ENCODE measurements at regions not wholly inside any gene's neighbourhood (a gene's known extent, or its start where the extent isn't known, plus 50 kb on each side); places are given as distances from the start of the nearest gene placed in this dataset.

GRCh38 chr15:72866182-72866581 lies 82.6 kb upstream of the ADPGK start:
- Histone ChIP-seq H3K9me3 (ENCODE audit: control insufficient read depth in 2 of 2, insufficient read depth in 1 of 2, low read depth in 1 of 2, low read length in 1 of 2) (no peaks in the 10 kb centered on the region), H3K4me3 (ENCODE audit: low read depth in 1 of 2, low read length in 2 of 2) (no peak overlapping the region), H3K27ac (ENCODE audit: low read depth in 2 of 2, low read length in 1 of 2) (no peak overlapping the region), H3K36me3 (ENCODE audit: control insufficient read depth in 2 of 2, insufficient read depth in 2 of 2, low read length in 1 of 2) (no peaks in the 10 kb centered on the region), H3K27me3 (ENCODE audit: control insufficient read depth in 1 of 2, insufficient read depth in 2 of 2, low read length in 2 of 2) (no peaks in the 10 kb centered on the region), H3K4me1 (ENCODE audit: control insufficient read depth in 2 of 2, insufficient read depth in 2 of 2, low read length in 1 of 2) (peaks cover 0 to 8% of the 10 kb centered on the region in 2 donors)

- Histone ChIP-seq H3K9me3 (ENCODE audit: control insufficient read depth in 2 of 2, insufficient read depth in 1 of 2, low read depth in 1 of 2, low read length in 1 of 2) (no peaks in the 10 kb centered on the region), H3K4me1 (ENCODE audit: control insufficient read depth in 2 of 2, insufficient read depth in 2 of 2, low read length in 1 of 2) (peaks cover 0 to 8% of the 10 kb centered on the region in 2 donors), H3K27ac (ENCODE audit: low read depth in 2 of 2, low read length in 1 of 2) (no peak overlapping the region), H3K4me3 (ENCODE audit: low read depth in 1 of 2, low read length in 2 of 2) (no peak overlapping the region), H3K27me3 (ENCODE audit: control insufficient read depth in 1 of 2, insufficient read depth in 2 of 2, low read length in 2 of 2) (no peaks in the 10 kb centered on the region), H3K36me3 (ENCODE audit: control insufficient read depth in 2 of 2, insufficient read depth in 2 of 2, low read length in 1 of 2) (no peaks in the 10 kb centered on the region)
- WGBS, 2 donors: 63 to 80% methylated on average over 5 of the region's 5 CpGs
Observed at GRCh38 chr15:72865486-72865885, 81.9 kb upstream of the ADPGK start.

- no peak overlapping the region for H3K4me3 ChIP-seq (ENCODE audit: low read depth in 1 of 2, low read length in 2 of 2)
- no peaks in the 10 kb centered on the region for H3K9me3 ChIP-seq (ENCODE audit: control insufficient read depth in 2 of 2, insufficient read depth in 1 of 2, low read depth in 1 of 2, low read length in 1 of 2)
- H3K27ac ChIP-seq (ENCODE audit: low read depth in 2 of 2, low read length in 1 of 2): no peak overlapping the region
- 81 to 90% methylated on average over 4 of the region's 4 CpGs for WGBS, 2 donors
- H3K36me3 ChIP-seq (ENCODE audit: control insufficient read depth in 2 of 2, insufficient read depth in 2 of 2, low read length in 1 of 2): no peaks in the 10 kb centered on the region
- H3K27me3 ChIP-seq (ENCODE audit: control insufficient read depth in 1 of 2, insufficient read depth in 2 of 2, low read length in 2 of 2): no peaks in the 10 kb centered on the region
- peaks cover 0 to 8% of the 10 kb centered on the region in 2 donors for H3K4me1 ChIP-seq (ENCODE audit: control insufficient read depth in 2 of 2, insufficient read depth in 2 of 2, low read length in 1 of 2)
Observed at GRCh38 chr15:72864681-72865080, 81.1 kb upstream of the ADPGK start.

- Histone ChIP-seq H3K4me3 (ENCODE audit: low read depth in 1 of 2, low read length in 2 of 2) (no peak overlapping the region), H3K36me3 (ENCODE audit: control insufficient read depth in 2 of 2, insufficient read depth in 2 of 2, low read length in 1 of 2) (no peaks in the 10 kb centered on the region), H3K4me1 (ENCODE audit: control insufficient read depth in 2 of 2, insufficient read depth in 2 of 2, low read length in 1 of 2) (peaks cover 0 to 5% of the 10 kb centered on the region in 2 donors), H3K27me3 (ENCODE audit: control insufficient read depth in 1 of 2, insufficient read depth in 2 of 2, low read length in 2 of 2) (no peaks in the 10 kb centered on the region), H3K9me3 (ENCODE audit: control insufficient read depth in 2 of 2, insufficient read depth in 1 of 2, low read depth in 1 of 2, low read length in 1 of 2) (no peaks in the 10 kb centered on the region), H3K27ac (ENCODE audit: low read depth in 2 of 2, low read length in 1 of 2) (no peak overlapping the region)
- WGBS, 2 donors: 96% methylated on average over 2 of the region's 2 CpGs
Observed at GRCh38 chr15:72861354-72861910, 77.9 kb upstream of the ADPGK start.

GRCh38 chr15:72859757-72860145 lies 76.2 kb upstream of the ADPGK start:
- 81 to 82% methylated on average over 9 of the region's 9 CpGs for WGBS, 2 donors
- no peak overlapping the region for H3K27ac ChIP-seq (ENCODE audit: low read depth in 2 of 2, low read length in 1 of 2)
- no peaks in the 10 kb centered on the region for H3K36me3 ChIP-seq (ENCODE audit: control insufficient read depth in 2 of 2, insufficient read depth in 2 of 2, low read length in 1 of 2)
- peaks cover 0 to 1% of the 10 kb centered on the region in 2 donors for H3K4me1 ChIP-seq (ENCODE audit: control insufficient read depth in 2 of 2, insufficient read depth in 2 of 2, low read length in 1 of 2)
- H3K27me3 ChIP-seq (ENCODE audit: control insufficient read depth in 1 of 2, insufficient read depth in 2 of 2, low read length in 2 of 2): no peaks in the 10 kb centered on the region
- H3K4me3 ChIP-seq (ENCODE audit: low read depth in 1 of 2, low read length in 2 of 2): no peak overlapping the region
- H3K9me3 ChIP-seq (ENCODE audit: control insufficient read depth in 2 of 2, insufficient read depth in 1 of 2, low read depth in 1 of 2, low read length in 1 of 2): no peaks in the 10 kb centered on the region

- Histone ChIP-seq H3K27me3 (ENCODE audit: control insufficient read depth in 1 of 2, insufficient read depth in 2 of 2, low read length in 2 of 2) (no peaks in the 10 kb centered on the region), H3K4me3 (ENCODE audit: low read depth in 1 of 2, low read length in 2 of 2) (no peak overlapping the region), H3K27ac (ENCODE audit: low read depth in 2 of 2, low read length in 1 of 2) (no peak overlapping the region), H3K36me3 (ENCODE audit: control insufficient read depth in 2 of 2, insufficient read depth in 2 of 2, low read length in 1 of 2) (no peaks in the 10 kb centered on the region), H3K4me1 (ENCODE audit: control insufficient read depth in 2 of 2, insufficient read depth in 2 of 2, low read length in 1 of 2) (no peaks in the 10 kb centered on the region), H3K9me3 (ENCODE audit: control insufficient read depth in 2 of 2, insufficient read depth in 1 of 2, low read depth in 1 of 2, low read length in 1 of 2) (no peaks in the 10 kb centered on the region)
- 72 to 82% methylated on average over 10 of the region's 10 CpGs for WGBS, 2 donors
Observed at GRCh38 chr15:72859017-72859756, 75.6 kb upstream of the ADPGK start.

GRCh38 chr15:72858205-72858604 lies 74.6 kb upstream of the ADPGK start:
- Histone ChIP-seq H3K4me1 (ENCODE audit: control insufficient read depth in 2 of 2, insufficient read depth in 2 of 2, low read length in 1 of 2) (no peaks in the 10 kb centered on the region), H3K4me3 (ENCODE audit: low read depth in 1 of 2, low read length in 2 of 2) (no peak overlapping the region), H3K9me3 (ENCODE audit: control insufficient read depth in 2 of 2, insufficient read depth in 1 of 2, low read depth in 1 of 2, low read length in 1 of 2) (no peaks in the 10 kb centered on the region), H3K27me3 (ENCODE audit: control insufficient read depth in 1 of 2, insufficient read depth in 2 of 2, low read length in 2 of 2) (no peaks in the 10 kb centered on the region), H3K36me3 (ENCODE audit: control insufficient read depth in 2 of 2, insufficient read depth in 2 of 2, low read length in 1 of 2) (no peaks in the 10 kb centered on the region), H3K27ac (ENCODE audit: low read depth in 2 of 2, low read length in 1 of 2) (no peak overlapping the region)
- 81 to 82% methylated on average over 2 of the region's 2 CpGs for WGBS, 2 donors

- 78 to 79% methylated on average over 9 of the region's 9 CpGs for WGBS, 2 donors
- no peak overlapping the region for H3K4me3 ChIP-seq (ENCODE audit: low read depth in 1 of 2, low read length in 2 of 2)
- no peaks in the 10 kb centered on the region for H3K9me3 ChIP-seq (ENCODE audit: control insufficient read depth in 2 of 2, insufficient read depth in 1 of 2, low read depth in 1 of 2, low read length in 1 of 2)
- H3K27me3 ChIP-seq (ENCODE audit: control insufficient read depth in 1 of 2, insufficient read depth in 2 of 2, low read length in 2 of 2): no peaks in the 10 kb centered on the region
- no peaks in the 10 kb centered on the region for H3K4me1 ChIP-seq (ENCODE audit: control insufficient read depth in 2 of 2, insufficient read depth in 2 of 2, low read length in 1 of 2)
- no peak overlapping the region for H3K27ac ChIP-seq (ENCODE audit: low read depth in 2 of 2, low read length in 1 of 2)
- H3K36me3 ChIP-seq (ENCODE audit: control insufficient read depth in 2 of 2, insufficient read depth in 2 of 2, low read length in 1 of 2): no peaks in the 10 kb centered on the region
Observed at GRCh38 chr15:72857331-72858063, 73.9 kb upstream of the ADPGK start.

- H3K36me3 ChIP-seq (ENCODE audit: control insufficient read depth in 2 of 2, insufficient read depth in 2 of 2, low read length in 1 of 2): no peaks in the 10 kb centered on the region
- H3K27ac ChIP-seq (ENCODE audit: low read depth in 2 of 2, low read length in 1 of 2): no peak overlapping the region
- H3K9me3 ChIP-seq (ENCODE audit: control insufficient read depth in 2 of 2, insufficient read depth in 1 of 2, low read depth in 1 of 2, low read length in 1 of 2): no peaks in the 10 kb centered on the region
- no peaks in the 10 kb centered on the region for H3K4me1 ChIP-seq (ENCODE audit: control insufficient read depth in 2 of 2, insufficient read depth in 2 of 2, low read length in 1 of 2)
- H3K4me3 ChIP-seq (ENCODE audit: low read depth in 1 of 2, low read length in 2 of 2): no peak overlapping the region
- H3K27me3 ChIP-seq (ENCODE audit: control insufficient read depth in 1 of 2, insufficient read depth in 2 of 2, low read length in 2 of 2): no peaks in the 10 kb centered on the region
- WGBS, 2 donors: 74 to 87% methylated on average over 5 of the region's 5 CpGs
Observed at GRCh38 chr15:72856549-72857040, 73.0 kb upstream of the ADPGK start.

Data from esophagus (tissue), 2 donors.